ENCODE measurements at regions not wholly inside any gene's neighbourhood (a gene's known extent, or its start where the extent isn't known, plus 50 kb on each side); places are given as distances from the start of the nearest gene placed in this dataset.

- TF ChIP-seq CTCF (IDR thresholded peaks at IDR 0.05): peak; percentile 93
- Histone ChIP-seq H3K36me3 (ENCODE audit: control insufficient read depth, insufficient read depth, low read length) (no peaks in the 10 kb centered on the region), H3K9ac (no peak overlapping the region), H2AFZ (peak overlapping the region; percentile 52), H3K79me2 (no peaks in the 10 kb centered on the region), H3K27me3 (ENCODE audit: control insufficient read depth, insufficient read depth, low read length) (no peaks in the 10 kb centered on the region), H3K4me2 (ENCODE audit: low read length) (no peak overlapping the region), H3K9me3 (ENCODE audit: control insufficient read depth, low read length) (no peaks in the 10 kb centered on the region), H3K27ac (no peak overlapping the region), H3K4me1 (peaks cover 3% of the 10 kb centered on the region), H3K4me3 (ENCODE audit: low read depth, low read length) (no peak overlapping the region)
Observed at GRCh38 chr20:51306521-51307358, 235.8 kb downstream of the NFATC2 start.

GRCh38 chr20:51306081-51306480 lies 236.4 kb downstream of the NFATC2 start:
- Histone ChIP-seq H3K27ac (no peak overlapping the region), H3K9me3 (ENCODE audit: control insufficient read depth, low read length) (no peaks in the 10 kb centered on the region), H3K4me3 (ENCODE audit: low read depth, low read length) (no peak overlapping the region), H3K9ac (no peak overlapping the region), H3K4me1 (peaks cover under 1% of the 10 kb centered on the region), H3K4me2 (ENCODE audit: low read length) (no peak overlapping the region), H2AFZ (no peak overlapping the region), H3K27me3 (ENCODE audit: control insufficient read depth, insufficient read depth, low read length) (no peaks in the 10 kb centered on the region), H3K36me3 (ENCODE audit: control insufficient read depth, insufficient read depth, low read length) (no peaks in the 10 kb centered on the region), H3K79me2 (no peaks in the 10 kb centered on the region)
- no peak for TF ChIP-seq CTCF (IDR thresholded peaks at IDR 0.05)

GRCh38 chr20:51305316-51306052 lies 237.0 kb downstream of the NFATC2 start:
- Histone ChIP-seq H3K9me3 (ENCODE audit: control insufficient read depth, low read length) (no peaks in the 10 kb centered on the region), H3K27ac (no peak overlapping the region), H3K36me3 (ENCODE audit: control insufficient read depth, insufficient read depth, low read length) (no peaks in the 10 kb centered on the region), H3K9ac (no peak overlapping the region), H3K4me2 (ENCODE audit: low read length) (no peak overlapping the region), H2AFZ (no peak overlapping the region), H3K79me2 (no peaks in the 10 kb centered on the region), H3K4me1 (no peaks in the 10 kb centered on the region), H3K27me3 (ENCODE audit: control insufficient read depth, insufficient read depth, low read length) (no peaks in the 10 kb centered on the region), H3K4me3 (ENCODE audit: low read depth, low read length) (no peak overlapping the region)
- TF ChIP-seq CTCF (IDR thresholded peaks at IDR 0.05): no peak

GRCh38 chr20:51303731-51304670 lies 238.5 kb downstream of the NFATC2 start:
- H3K36me3 ChIP-seq (ENCODE audit: control insufficient read depth, insufficient read depth, low read length): no peaks in the 10 kb centered on the region
- no peak overlapping the region for H3K4me3 ChIP-seq (ENCODE audit: low read depth, low read length)
- H3K27me3 ChIP-seq (ENCODE audit: control insufficient read depth, insufficient read depth, low read length): no peaks in the 10 kb centered on the region
- H3K4me1 ChIP-seq: no peaks in the 10 kb centered on the region
- H3K27ac ChIP-seq: no peak overlapping the region
- H2AFZ ChIP-seq: no peak overlapping the region
- no peak for TF ChIP-seq CTCF (IDR thresholded peaks at IDR 0.05)
- no peaks in the 10 kb centered on the region for H3K79me2 ChIP-seq
- no peaks in the 10 kb centered on the region for H3K9me3 ChIP-seq (ENCODE audit: control insufficient read depth, low read length)
- H3K9ac ChIP-seq: no peak overlapping the region
- no peak overlapping the region for H3K4me2 ChIP-seq (ENCODE audit: low read length)

Data from parathyroid adenoma (tissue), 2 donors.